ENCODE measurements at regions not wholly inside any gene's neighbourhood (a gene's known extent, or its start where the extent isn't known, plus 50 kb on each side); places are given as distances from the start of the nearest gene placed in this dataset.

- no peak for DNase-seq (ENCODE audit: low read depth)
- H3K4me3 ChIP-seq (ENCODE audit: low read depth, low read length), result no peak overlapping the region
- TF ChIP-seq, protein P1, sequence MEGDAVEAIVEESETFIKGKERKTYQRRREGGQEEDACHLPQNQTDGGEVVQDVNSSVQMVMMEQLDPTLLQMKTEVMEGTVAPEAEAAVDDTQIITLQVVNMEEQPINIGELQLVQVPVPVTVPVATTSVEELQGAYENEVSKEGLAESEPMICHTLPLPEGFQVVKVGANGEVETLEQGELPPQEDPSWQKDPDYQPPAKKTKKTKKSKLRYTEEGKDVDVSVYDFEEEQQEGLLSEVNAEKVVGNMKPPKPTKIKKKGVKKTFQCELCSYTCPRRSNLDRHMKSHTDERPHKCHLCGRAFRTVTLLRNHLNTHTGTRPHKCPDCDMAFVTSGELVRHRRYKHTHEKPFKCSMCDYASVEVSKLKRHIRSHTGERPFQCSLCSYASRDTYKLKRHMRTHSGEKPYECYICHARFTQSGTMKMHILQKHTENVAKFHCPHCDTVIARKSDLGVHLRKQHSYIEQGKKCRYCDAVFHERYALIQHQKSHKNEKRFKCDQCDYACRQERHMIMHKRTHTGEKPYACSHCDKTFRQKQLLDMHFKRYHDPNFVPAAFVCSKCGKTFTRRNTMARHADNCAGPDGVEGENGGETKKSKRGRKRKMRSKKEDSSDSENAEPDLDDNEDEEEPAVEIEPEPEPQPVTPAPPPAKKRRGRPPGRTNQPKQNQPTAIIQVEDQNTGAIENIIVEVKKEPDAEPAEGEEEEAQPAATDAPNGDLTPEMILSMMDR (IDR thresholded peaks at IDR 0.05; ENCODE audit: insufficient read depth, low read length), result no peak
Measured at GRCh38 chr3:161745741-161746140, 249.1 kb downstream of the OTOL1 start.

- H3K4me3 ChIP-seq (ENCODE audit: low read depth, low read length), result no peak overlapping the region
- TF ChIP-seq, protein P1 (IDR thresholded peaks at IDR 0.05; ENCODE audit: insufficient read depth, low read length), result no peak
- DNase-seq (ENCODE audit: low read depth), result no peak
Measured at GRCh38 chr3:161748049-161748448, 251.4 kb downstream of the OTOL1 start.

- no peak for DNase-seq (ENCODE audit: low read depth)
- TF ChIP-seq, protein P1 (IDR thresholded peaks at IDR 0.05; ENCODE audit: insufficient read depth, low read length), result no peak
- no peak overlapping the region for H3K4me3 ChIP-seq (ENCODE audit: low read depth, low read length)
Measured at GRCh38 chr3:161754420-161755053, 257.9 kb downstream of the OTOL1 start.

DNA sequence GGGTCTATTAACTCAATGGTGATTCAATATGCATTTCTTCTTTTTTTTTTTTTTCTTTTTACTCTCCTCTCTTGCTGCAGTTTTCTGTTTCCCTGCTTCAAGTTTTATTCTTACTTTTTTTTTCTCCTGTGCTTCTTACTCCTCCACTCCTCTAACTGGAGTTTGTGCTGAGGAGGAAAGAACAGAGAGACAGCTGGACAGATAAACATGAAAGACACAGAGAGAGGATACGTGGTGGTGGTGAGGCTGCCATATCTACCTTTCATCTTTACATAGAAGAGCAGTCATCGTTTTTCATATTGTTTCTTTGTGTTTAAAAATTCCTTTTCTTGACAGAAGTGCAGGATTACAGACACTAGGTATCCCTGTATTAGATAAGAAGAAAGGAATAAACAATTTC lies 262.8 kb downstream of the OTOL1 start:
- H3K4me3 ChIP-seq (ENCODE audit: low read depth, low read length), result no peak overlapping the region
- TF ChIP-seq, protein P1 (IDR thresholded peaks at IDR 0.05; ENCODE audit: insufficient read depth, low read length), result no peak
- no peak for DNase-seq (ENCODE audit: low read depth)

- TF ChIP-seq, protein P1 (IDR thresholded peaks at IDR 0.05; ENCODE audit: insufficient read depth, low read length), result no peak
- DNase-seq (ENCODE audit: low read depth), result no peak
Measured at GRCh38 chr3:161766331-161766730, 269.7 kb downstream of the OTOL1 start.

DNA sequence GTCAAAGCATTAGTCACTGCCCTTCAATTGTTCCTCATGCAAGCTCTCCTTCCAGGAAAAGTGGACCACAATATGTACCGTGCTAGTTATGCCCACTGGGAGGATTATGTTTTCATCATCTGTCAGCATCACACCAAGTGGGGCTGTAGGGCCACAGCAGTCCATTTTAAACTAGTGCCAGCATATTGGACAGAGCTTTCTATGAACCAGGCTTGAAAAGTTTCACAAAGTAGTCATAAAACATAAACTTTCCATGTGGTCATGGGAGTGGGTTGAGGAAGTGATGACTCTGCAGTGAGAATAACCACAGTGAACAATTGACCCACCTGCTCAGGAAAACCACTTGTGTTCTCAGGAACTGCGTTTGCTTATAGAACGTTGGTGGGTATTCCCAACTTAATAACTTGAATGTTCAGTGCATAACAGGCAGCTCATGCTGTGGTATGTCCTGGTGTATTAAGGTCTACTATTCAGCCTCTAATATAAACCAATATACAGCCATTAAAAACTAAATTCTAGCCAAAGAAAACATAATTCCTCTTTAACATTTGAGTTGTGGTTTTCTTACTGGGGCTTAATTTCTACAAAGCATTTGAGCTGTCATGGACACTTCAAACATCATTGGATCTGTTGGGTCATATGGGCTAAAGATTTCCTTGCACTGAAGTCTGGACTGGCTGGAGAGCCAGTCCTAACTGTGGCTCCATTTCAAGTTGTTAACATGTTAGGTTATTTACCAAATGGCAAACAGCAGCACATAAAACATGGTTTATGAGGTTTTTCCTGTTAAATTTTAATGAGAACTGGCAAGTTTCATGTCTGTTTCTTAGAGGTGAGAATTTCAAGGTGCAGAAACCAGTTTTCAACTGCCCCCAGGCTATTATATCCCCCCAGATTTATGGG lies 274.1 kb downstream of the OTOL1 start:
- H3K4me3 ChIP-seq (ENCODE audit: low read depth, low read length), result no peak overlapping the region
- TF ChIP-seq, protein P1 (IDR thresholded peaks at IDR 0.05; ENCODE audit: insufficient read depth, low read length), result no peak
- peak; percentile 2 for DNase-seq (ENCODE audit: low read depth)

More at GRCh38 chr3:161766331-161766730, 269.7 kb downstream of the OTOL1 start:
- H3K4me3 ChIP-seq (ENCODE audit: low read depth, low read length), result no peak overlapping the region

Measured in fibroblast of the aortic adventitia (primary cell).